Large intestine (tissue), 3 donors: ENCODE measurements at regions not wholly inside any gene's neighbourhood (a gene's known extent, or its start where the extent isn't known, plus 50 kb on each side); places are given as distances from the start of the nearest gene placed in this dataset.

Experiments used
- DNase-seq, 2 donors: peaks; one replicate each; pipeline versions ENCODE4 v3.0.0 to v3.0.0-alpha.2; 2013
- H3K27ac ChIP-seq: one replicate; pipeline ENCODE4 v1.5.1; 2013; ENCODE audit warnings: low read length
- H3K27me3 ChIP-seq: 2 replicates; pipeline ENCODE4 v1.6.1; 2013; ENCODE audit warnings: low read length; ENCODE audit not compliant: control insufficient read depth, insufficient read depth
- H3K36me3 ChIP-seq: 2 replicates; pipeline ENCODE4 v1.6.1; 2013; ENCODE audit warnings: low read length; ENCODE audit not compliant: control insufficient read depth, insufficient read depth
- H3K4me1 ChIP-seq: one replicate; pipeline ENCODE4 v1.6.1; 2013; ENCODE audit warnings: low read length; ENCODE audit not compliant: control insufficient read depth, insufficient read depth
- H3K4me3 ChIP-seq: one replicate; pipeline ENCODE4 v1.5.1; 2013; ENCODE audit warnings: low read length
- H3K9me3 ChIP-seq: one replicate; pipeline ENCODE4 v1.6.1; 2013; ENCODE audit warnings: mild to moderate bottlenecking, low read depth, low read length, moderate library complexity; ENCODE audit not compliant: control insufficient read depth
- WGBS: methylation state at CpG from one replicate; pipeline ENCODE4 v1.1.5; 2013; ENCODE audit warnings: low lambda C conversion rate; ENCODE audit not compliant: insufficient coverage; 5-methylcytosine and 5-hydroxymethylcytosine counted together

GRCh38 chr2:174669336-174669735, 71.7 kb upstream of the WIPF1 start:
- no CpG with 5 or more reads among the region's 5 CpGs for WGBS
- Histone ChIP-seq H3K27ac (peak overlapping the region; percentile 49), H3K4me3 (no peak overlapping the region)

GRCh38 chr2:174668075-174668474, 70.5 kb upstream of the WIPF1 start:
- no CpG with 5 or more reads among the region's 7 CpGs for WGBS
- Histone ChIP-seq H3K27ac (peak overlapping the region; percentile 39), H3K4me3 (no peak overlapping the region), H3K4me1 (peaks cover 32% of the 10 kb centered on the region), H3K27me3 (no peaks in the 10 kb centered on the region), H3K36me3 (peaks cover 5% of the 10 kb centered on the region), H3K9me3 (peaks cover 4% of the 10 kb centered on the region)
- DNase-seq: no peak

More at GRCh38 chr2:174669336-174669735, 71.7 kb upstream of the WIPF1 start:
- Histone ChIP-seq H3K27me3 (no peaks in the 10 kb centered on the region), H3K4me1 (peaks cover 32% of the 10 kb centered on the region), H3K36me3 (peaks cover 5% of the 10 kb centered on the region), H3K9me3 (peaks cover 4% of the 10 kb centered on the region)
- peak; percentile 51 to 72 for DNase-seq

GRCh38 chr2:174667250-174667860, 69.8 kb upstream of the WIPF1 start:
- WGBS: no CpG with 5 or more reads among the region's 6 CpGs
- Histone ChIP-seq H3K9me3 (peaks cover 4% of the 10 kb centered on the region), H3K36me3 (no peaks in the 10 kb centered on the region), H3K27ac (peak overlapping the region; percentile 52), H3K4me3 (no peak overlapping the region), H3K4me1 (peaks cover 32% of the 10 kb centered on the region), H3K27me3 (no peaks in the 10 kb centered on the region)
- DNase-seq: peak in 1 of 2 donors; percentile 45

GRCh38 chr2:174666845-174667244, 69.2 kb upstream of the WIPF1 start:
- DNase-seq: no peak
- no CpG with 5 or more reads among the region's 5 CpGs for WGBS
- Histone ChIP-seq H3K4me3 (no peak overlapping the region), H3K9me3 (peaks cover 3% of the 10 kb centered on the region), H3K27ac (peak overlapping the region; percentile 52), H3K36me3 (no peaks in the 10 kb centered on the region), H3K4me1 (peaks cover 32% of the 10 kb centered on the region), H3K27me3 (no peaks in the 10 kb centered on the region)

- Histone ChIP-seq H3K27me3 (no peaks in the 10 kb centered on the region), H3K4me3 (no peak overlapping the region), H3K36me3 (no peaks in the 10 kb centered on the region), H3K9me3 (no peaks in the 10 kb centered on the region), H3K27ac (no peak overlapping the region), H3K4me1 (peaks cover 32% of the 10 kb centered on the region)
- peak in 1 of 2 donors; percentile 34 for DNase-seq
These were observed 68.7 kb upstream of the WIPF1 start for GRCh38 chr2:174666312-174666711.

- Histone ChIP-seq H3K4me1 (peaks cover 22% of the 10 kb centered on the region), H3K36me3 (no peaks in the 10 kb centered on the region), H3K4me3 (no peak overlapping the region), H3K27ac (peak overlapping the region; percentile 16), H3K9me3 (no peaks in the 10 kb centered on the region), H3K27me3 (no peaks in the 10 kb centered on the region)
- DNase-seq: no peak
- no CpG with 5 or more reads among the region's 7 CpGs for WGBS
These were observed 66.6 kb upstream of the WIPF1 start for GRCh38 chr2:174664084-174664759.

GRCh38 chr2:174663550-174663949, 65.9 kb upstream of the WIPF1 start:
- H3K9me3 ChIP-seq: no peaks in the 10 kb centered on the region
- H3K4me1 ChIP-seq: peaks cover 19% of the 10 kb centered on the region
- H3K27ac ChIP-seq: peak overlapping the region; percentile 16
- no peak overlapping the region for H3K4me3 ChIP-seq
- H3K36me3 ChIP-seq: no peaks in the 10 kb centered on the region
- 80% methylated on average over 1 of the region's 7 CpGs for WGBS
- H3K27me3 ChIP-seq: no peaks in the 10 kb centered on the region
- DNase-seq: peak in 1 of 2 donors; percentile 32

- no peak for DNase-seq
- Histone ChIP-seq H3K27ac (peak overlapping the region; percentile 7), H3K4me1 (peaks cover 15% of the 10 kb centered on the region), H3K9me3 (no peaks in the 10 kb centered on the region), H3K4me3 (no peak overlapping the region), H3K27me3 (no peaks in the 10 kb centered on the region), H3K36me3 (no peaks in the 10 kb centered on the region)
- 58% methylated on average over 2 of the region's 3 CpGs for WGBS
These were observed 65.3 kb upstream of the WIPF1 start for GRCh38 chr2:174662859-174663258.

GRCh38 chr2:174662459-174662858, 64.9 kb upstream of the WIPF1 start:
- no peak overlapping the region for H3K4me3 ChIP-seq
- H3K9me3 ChIP-seq: no peaks in the 10 kb centered on the region
- peak overlapping the region; percentile 7 for H3K27ac ChIP-seq
- H3K27me3 ChIP-seq: no peaks in the 10 kb centered on the region
- DNase-seq: peak in 1 of 2 donors; percentile 35
- H3K36me3 ChIP-seq: no peaks in the 10 kb centered on the region
- WGBS: no CpG with 5 or more reads among the region's 3 CpGs
- H3K4me1 ChIP-seq: peaks cover 11% of the 10 kb centered on the region

GRCh38 chr2:174660984-174661675, 63.5 kb upstream of the WIPF1 start:
- no peak overlapping the region for H3K4me3 ChIP-seq
- H3K4me1 ChIP-seq: no peaks in the 10 kb centered on the region
- no peak for DNase-seq
- no peak overlapping the region for H3K27ac ChIP-seq
- no CpG with 5 or more reads among the region's 9 CpGs for WGBS
- H3K9me3 ChIP-seq: no peaks in the 10 kb centered on the region
- no peaks in the 10 kb centered on the region for H3K27me3 ChIP-seq
- H3K36me3 ChIP-seq: no peaks in the 10 kb centered on the region
